ENCODE measurements at regions not wholly inside any gene's neighbourhood (a gene's known extent, or its start where the extent isn't known, plus 50 kb on each side); places are given as distances from the start of the nearest gene placed in this dataset.

GRCh38 chr1:232897949-232898465 lies 52.4 kb upstream of the NTPCR start:
- TF ChIP-seq EP300 (IDR thresholded peaks at IDR 0.05) (no peak), POLR2A (IDR thresholded peaks at IDR 0.05; ENCODE audit: low read depth) (no peak), POLR2AphosphoS5 (IDR thresholded peaks at IDR 0.05) (no peak)
- TF ChIP-seq, protein P1, sequence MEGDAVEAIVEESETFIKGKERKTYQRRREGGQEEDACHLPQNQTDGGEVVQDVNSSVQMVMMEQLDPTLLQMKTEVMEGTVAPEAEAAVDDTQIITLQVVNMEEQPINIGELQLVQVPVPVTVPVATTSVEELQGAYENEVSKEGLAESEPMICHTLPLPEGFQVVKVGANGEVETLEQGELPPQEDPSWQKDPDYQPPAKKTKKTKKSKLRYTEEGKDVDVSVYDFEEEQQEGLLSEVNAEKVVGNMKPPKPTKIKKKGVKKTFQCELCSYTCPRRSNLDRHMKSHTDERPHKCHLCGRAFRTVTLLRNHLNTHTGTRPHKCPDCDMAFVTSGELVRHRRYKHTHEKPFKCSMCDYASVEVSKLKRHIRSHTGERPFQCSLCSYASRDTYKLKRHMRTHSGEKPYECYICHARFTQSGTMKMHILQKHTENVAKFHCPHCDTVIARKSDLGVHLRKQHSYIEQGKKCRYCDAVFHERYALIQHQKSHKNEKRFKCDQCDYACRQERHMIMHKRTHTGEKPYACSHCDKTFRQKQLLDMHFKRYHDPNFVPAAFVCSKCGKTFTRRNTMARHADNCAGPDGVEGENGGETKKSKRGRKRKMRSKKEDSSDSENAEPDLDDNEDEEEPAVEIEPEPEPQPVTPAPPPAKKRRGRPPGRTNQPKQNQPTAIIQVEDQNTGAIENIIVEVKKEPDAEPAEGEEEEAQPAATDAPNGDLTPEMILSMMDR (IDR thresholded peaks at IDR 0.05) = no peak
